COLO668 (cell line): ENCODE measurements at regions not wholly inside any gene's neighbourhood (a gene's known extent, or its start where the extent isn't known, plus 50 kb on each side); places are given as distances from the start of the nearest gene placed in this dataset.
"Not testable (repeated sequence)": the region's sequence is repeated elsewhere in the genome, so short reads cannot be mapped to it uniquely, and the experiment has no call there.

Experiments
- DNase-seq: peaks from one replicate; lab custom pipeline; 2025; ENCODE audit not compliant: unreplicated experiment; lab: John Stamatoyannopoulos, UW

DNA sequence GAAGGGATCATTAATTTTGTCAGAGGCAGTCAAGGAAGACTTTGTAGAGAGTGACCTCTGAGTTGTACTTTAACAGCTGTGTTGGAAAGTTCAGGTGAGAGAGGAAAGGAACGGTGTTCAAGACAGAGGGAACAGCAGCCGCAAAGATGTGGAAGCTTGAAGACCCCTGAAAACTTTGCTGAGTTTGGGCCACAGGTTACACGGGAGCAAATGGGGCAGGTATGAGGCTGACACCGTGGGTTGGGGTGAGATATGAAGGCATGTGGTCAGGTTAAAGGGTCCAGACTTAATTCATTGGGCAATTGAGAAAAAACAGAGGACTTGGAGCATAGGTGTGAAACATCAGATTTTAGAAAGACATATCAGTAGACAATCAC lies 72.0 kb upstream of the SERP2 start:
- DNase-seq: no peak

GRCh38 chr13:44302233-44302632 lies 71.4 kb upstream of the SERP2 start:
- DNase-seq: no peak

DNA sequence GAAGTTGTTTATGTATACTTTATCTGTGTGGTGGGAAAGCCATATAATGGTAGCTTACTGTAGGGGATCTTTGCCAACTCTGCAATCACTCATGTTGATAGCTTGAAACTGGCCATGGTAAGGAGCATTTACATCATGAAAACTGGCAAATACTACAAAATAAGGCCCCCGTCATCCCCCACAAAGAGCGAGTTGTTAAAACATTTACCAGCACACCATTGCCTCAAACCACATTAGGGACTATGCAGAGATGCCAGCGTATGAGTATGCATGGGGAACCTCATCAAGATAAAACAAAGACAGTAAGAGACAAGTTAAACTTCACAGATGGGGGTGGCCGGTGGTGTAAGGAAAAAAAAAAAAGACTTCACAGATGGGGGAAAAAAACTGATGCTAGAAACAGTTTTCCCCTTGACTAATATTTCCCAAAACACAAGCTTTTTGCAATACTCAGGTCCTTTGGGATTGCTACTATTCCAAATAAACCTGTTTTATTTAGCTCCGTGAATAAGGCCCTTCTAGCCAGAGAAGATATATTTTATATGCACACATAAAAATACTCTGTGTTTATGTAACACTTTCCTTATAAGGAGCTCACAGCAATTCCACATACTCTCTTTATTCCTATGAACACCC lies 70.6 kb upstream of the SERP2 start:
- no peak for DNase-seq

DNA sequence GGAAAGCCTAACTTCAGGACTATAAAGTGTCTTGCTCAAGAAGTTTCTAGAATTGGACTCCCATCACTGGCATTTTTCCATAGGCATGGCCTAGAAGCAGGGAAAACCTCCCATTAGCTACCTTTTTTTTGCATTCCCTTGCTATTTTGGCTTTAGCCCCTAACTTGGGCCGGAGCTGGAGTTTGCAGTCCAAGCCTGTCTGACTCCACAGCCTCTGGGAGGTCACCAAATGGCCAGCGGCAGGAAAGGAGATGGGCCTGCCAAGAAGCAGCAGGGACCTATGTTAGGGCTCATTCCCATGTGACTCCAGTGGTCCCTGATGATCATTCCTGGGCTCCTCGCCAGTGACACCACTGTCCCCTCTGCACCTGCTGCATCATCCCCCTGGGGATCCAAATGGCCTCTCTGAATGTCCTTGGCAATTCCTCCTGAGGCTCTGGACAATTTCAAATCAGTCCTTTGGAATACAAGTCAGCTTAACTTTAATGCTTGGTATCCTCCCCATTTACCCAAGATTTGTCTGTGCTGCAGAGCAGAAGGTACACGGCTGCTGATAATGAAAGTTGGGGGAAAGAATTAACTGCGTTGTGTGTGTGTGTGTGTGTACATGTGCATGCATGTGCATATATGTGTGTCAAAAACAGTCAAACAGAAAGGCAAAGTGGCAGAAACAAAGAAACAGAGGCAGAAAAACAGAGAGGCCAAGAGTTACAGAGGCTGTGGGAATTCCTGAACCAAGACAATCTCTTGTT lies 69.8 kb upstream of the SERP2 start:
- DNase-seq: no peak

GRCh38 chr13:44304433-44304725 lies 69.2 kb upstream of the SERP2 start:
- no peak for DNase-seq

- DNase-seq: no peak
These were observed 68.3 kb upstream of the SERP2 start for GRCh38 chr13:44305286-44305685.

GRCh38 chr13:44305917-44306370 lies 67.7 kb upstream of the SERP2 start:
- peak; percentile 90 for DNase-seq

DNA sequence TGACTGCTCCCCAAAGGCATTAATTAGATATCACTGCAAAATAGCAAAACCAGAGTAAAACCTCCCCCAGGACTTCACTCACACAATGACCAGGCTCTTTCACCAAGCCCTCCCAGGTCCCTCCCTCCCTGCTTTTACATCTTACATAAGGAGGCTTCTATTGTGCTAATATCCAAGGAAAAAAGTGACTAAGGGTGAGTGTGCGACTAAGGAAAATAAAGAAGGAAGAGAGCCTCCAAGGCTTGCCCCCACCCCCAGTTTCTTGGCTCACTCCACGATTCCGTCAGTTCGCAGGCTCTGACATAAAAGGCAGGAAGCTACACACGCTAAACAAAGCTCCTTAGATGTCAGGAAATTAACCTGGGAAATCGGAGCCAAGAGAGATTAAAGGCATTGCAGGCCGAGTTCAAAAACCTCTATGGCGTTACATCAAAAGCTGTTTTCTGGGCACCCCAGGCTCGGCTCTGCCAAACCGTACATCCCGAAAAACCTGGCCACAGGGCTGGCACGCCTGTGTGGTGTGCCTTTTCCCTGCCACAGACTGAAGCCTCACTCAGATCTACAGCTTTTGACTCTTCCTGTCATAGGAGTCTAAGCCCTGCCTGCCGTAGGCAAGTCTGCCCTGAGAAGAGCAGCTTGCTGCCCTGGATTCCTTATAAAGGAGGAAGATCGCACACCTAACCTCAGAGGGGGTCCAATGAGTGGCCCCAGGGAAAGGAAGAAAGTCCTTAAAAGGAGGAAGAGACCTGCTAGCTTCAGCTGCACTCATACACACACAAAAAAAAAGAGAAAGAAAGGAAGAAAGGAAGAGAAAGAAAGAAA lies 67.0 kb upstream of the SERP2 start:
- peak; percentile 77 for DNase-seq

- DNase-seq: no peak
These were observed 66.4 kb upstream of the SERP2 start for GRCh38 chr13:44307255-44307654.

DNA sequence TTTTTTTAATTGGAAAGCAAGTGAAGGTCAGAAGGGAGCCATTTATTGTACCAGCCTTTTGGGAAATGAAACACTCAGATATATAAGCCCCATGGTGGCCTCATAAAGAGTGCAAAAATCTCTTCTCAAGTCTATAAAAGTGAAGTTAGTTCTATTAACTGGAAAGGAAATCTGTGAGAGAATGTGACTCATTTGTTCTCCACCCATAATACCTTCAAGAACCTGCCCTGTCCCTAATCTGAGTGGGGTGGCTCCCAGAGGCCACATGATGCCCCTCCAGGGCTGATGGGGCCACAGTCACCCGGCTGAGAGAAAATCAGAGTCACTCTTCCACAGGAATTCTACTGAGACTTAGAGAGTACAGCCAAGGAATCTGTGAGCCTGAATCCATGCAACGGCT lies 65.8 kb upstream of the SERP2 start:
- no peak for DNase-seq

DNA sequence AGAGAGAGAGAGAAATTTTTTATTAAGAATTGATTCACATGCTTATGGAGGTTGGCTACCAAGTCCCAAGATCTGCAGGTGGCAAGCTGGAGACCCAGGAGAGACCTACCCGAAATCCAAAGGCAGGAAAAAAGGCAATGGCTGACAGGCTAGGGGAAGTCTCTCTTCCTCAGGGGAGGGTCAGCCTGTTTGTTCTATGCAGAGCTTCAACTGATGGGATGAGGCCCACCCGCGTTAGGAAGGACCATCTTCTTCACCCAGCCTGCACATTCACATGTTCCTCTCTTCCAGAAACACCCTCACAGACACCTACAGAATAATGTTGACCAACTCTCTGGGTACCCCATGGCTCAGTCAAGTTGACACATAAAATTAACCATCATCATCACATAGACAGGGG lies 65.3 kb upstream of the SERP2 start:
- no peak for DNase-seq

GRCh38 chr13:44309794-44310757 lies 63.5 kb upstream of the SERP2 start:
- no peak for DNase-seq

GRCh38 chr13:44311011-44311780 lies 62.4 kb upstream of the SERP2 start:
- DNase-seq: no peak

- no peak for DNase-seq
These were observed 61.5 kb upstream of the SERP2 start for GRCh38 chr13:44312131-44312530.

- DNase-seq: no peak
These were observed 60.6 kb upstream of the SERP2 start for GRCh38 chr13:44312834-44313551.

DNA sequence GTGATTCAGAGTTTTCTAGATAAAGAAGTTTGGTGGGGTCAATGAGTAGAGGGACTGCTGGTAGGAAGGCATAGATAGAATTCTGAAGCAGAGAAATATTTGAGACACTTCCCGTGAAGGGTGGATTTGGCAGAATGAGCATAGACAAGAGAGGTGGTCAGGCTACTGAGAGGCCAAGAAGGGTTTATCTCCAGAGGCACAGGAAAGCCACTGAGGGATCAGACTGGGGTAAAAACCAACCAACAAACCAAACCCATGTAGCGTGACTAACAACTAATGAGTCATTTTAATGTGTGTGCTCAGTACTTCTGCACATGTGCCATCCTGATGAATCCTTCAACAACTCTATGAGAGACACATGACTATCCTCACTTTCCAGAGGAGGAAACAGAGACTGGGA lies 60.0 kb upstream of the SERP2 start:
- DNase-seq: peak; percentile 49

DNA sequence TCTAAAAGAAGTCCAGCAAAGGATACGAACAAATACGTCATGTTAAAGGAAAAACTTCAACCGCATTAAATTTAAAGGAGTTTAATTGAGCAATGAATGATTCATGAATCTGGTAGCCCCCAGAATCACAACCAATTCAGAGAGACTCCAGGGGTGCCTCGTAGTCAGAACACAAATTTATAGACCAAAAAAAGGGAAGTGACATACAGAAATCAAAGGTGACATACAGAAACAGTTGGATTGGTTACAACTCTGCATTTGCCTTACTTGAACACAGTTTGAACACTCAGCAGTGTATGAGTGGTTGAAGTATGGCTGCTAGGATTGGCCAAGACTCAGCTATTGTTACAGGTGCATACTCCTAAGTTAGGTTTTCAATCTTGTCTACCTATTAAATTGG lies 59.5 kb upstream of the SERP2 start:
- DNase-seq: not testable (repeated sequence)

GRCh38 chr13:44317752-44318151 lies 55.9 kb upstream of the SERP2 start:
- no peak for DNase-seq

DNA sequence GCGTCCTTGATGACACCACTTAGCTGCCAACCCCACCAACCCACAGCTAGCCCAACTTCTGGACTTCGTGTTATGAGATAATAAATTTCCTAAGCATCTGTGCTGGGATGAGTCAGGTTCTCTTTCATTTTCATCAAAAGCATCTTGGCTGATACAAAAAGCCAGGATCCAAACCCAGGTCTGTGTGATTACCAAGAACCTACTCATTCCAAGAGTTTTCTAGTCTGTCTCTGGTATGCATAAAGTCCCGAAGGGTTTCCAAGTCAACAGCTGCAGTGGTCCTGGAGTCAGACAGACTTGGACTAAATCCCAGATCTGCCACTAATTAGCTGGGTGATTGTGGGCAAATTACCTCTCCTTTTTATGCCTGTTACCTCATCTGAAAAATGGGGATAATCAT lies 55.5 kb upstream of the SERP2 start:
- no peak for DNase-seq

- no peak for DNase-seq
These were observed 53.0 kb upstream of the SERP2 start for GRCh38 chr13:44320611-44321010.
